Suppressor macrophage treated with lipopolysaccharide for 4 hours (primary cell): ENCODE measurements at regions not wholly inside any gene's neighbourhood (a gene's known extent, or its start where the extent isn't known, plus 50 kb on each side); places are given as distances from the start of the nearest gene placed in this dataset.
"Not testable (repeated sequence)": the region's sequence is repeated elsewhere in the genome, so short reads cannot be mapped to it uniquely, and the experiment has no call there.

ENCODE experiments used
- DNase-seq: peaks from one replicate; pipeline ENCODE4 v3.0.0-alpha.2; 2020

DNA sequence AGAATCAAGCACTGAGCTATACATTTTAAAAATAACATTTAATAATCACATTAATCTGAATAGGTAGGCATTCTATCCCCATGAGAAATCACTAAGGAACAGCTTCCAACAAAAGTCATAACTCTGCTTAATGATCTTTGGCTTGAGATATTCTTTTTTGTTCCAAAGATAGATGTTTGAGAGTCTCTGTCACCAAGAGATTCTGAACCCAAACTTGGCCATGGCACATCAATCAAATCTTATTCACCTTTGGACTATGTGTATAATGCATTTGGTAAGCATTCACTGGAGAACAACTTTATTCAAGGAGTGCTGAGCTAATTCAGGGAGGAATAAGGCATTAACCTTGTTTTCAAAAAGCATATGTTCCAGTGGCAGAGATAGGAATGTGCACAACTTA is 743.3 kb downstream of the SLC4A3 start:
- DNase-seq: no peak

DNA sequence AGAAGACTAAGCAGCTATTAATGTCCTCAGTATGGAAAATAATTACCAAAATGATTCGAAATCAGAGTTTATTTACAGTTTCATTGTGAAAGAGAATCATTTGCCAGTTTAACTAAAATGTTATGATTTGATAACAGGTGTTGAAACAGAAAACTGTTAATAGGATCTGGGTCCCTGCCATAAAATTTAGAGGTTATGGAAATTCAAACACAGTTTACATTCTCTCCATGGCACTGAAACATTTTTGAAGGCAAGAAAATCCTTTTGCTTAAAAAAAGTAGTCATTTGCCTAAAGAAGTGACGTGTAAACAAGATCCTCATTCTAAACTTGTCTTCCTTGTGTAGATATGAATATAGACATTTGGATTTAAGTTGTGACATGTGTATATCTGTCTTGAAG is 743.8 kb downstream of the SLC4A3 start:
- no peak for DNase-seq

DNA sequence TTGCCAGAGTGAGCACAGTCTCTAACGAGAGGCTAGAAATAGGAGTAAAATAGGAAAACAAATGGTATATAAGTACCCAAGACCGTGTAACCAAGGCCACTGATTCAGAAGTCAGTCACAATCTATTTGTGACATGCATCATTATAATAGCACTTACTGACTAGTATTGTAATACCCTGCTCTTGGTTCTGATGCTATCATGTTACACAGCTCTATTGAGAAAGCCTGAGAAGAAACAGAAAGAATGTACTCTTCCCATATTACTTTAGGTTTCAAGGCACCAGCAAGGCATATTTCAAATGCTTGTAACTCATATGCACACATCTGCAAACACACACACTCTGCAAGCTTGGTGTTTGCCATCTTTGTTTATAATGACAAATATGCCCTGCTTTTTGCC is 746.4 kb downstream of the SLC4A3 start:
- DNase-seq: no peak

DNA sequence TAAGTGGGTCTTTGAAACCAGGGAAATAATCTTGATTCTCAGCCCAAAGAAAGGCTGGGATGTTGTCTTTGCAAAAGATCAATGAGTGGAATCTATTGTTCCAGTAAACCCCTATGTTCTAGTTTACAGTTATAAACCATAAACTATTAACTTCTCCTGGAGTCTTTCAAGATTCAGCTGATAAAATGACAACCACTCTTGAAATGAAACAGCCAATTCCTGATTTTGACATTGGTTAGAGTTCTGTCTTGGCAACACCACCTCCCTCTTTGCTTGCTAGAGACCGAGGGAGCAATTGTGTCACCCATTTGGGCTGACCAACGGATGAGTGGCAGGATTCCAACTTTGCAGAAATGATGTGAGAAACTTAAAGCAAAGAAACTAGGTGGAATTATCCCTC is 746.9 kb downstream of the SLC4A3 start:
- DNase-seq: no peak

DNA sequence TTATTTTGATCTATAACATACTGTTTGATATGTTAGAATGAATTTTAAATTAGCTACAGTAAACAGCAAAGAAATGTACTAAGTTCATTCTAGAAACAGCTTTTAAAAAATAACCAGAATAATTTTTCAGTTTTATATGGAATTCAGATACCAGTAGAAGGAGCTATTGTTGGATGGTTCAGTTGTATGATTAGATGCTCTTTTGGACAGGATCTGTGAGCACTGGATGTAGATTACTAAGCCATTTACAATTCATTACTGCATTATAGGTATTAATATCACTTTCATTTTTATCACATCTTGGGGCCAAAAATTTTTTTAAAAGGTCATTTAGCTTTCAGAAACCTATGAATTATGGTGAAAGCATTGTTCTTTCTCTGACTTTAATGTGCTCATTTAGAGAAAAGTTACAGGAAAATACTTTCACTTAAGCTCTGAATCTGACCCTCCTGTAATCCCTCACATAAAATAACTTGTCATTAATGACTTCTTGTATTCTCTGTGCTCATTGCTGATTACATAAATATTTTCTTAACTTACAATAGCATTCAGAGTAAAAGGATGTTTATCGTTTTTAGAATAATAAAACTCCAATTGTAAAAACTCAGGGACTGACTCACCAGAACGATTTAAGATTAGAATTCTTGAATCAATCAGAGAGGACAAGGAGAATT is 750.2 kb downstream of the SLC4A3 start:
- DNase-seq: no peak

DNA sequence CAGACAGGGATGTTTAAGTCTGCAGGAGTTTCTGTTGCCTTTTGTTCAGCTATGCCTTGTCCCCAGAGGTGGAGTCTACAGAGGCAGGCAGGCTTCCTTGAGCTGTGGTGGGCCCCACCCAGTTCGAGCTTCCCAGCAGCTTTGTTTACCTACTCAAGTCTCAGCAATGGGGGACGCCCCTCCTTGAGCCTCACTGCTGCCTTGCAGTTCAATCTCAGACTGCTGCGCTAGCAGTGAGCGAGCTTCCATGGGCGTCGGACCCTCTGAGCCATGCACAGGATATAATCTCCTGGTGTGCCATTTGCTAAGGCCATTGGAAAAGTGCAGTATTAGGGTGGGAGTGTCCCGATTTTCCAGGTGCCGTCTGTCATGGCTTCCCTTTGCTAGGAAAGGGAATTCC is 760.3 kb downstream of the SLC4A3 start:
- DNase-seq: not testable (repeated sequence)

DNA sequence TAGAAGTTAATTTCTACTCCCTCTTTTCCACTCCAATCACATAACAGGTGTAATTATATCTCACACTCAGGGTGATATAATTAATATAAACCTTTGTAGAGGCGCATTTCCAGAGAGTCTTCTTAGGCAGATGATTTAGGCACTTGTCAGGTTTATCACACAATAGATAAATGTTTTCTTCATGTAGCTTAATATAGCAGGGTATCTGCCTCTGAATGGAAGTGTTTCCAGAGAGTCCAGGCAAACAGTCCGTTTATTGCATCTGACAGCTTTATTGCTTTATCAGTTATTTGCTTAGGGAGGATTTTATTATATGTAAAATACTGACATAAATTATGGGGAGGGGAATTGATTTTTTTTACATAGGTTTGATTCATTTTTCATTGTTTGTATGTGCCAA is 766.3 kb downstream of the SLC4A3 start:
- DNase-seq: no peak

DNA sequence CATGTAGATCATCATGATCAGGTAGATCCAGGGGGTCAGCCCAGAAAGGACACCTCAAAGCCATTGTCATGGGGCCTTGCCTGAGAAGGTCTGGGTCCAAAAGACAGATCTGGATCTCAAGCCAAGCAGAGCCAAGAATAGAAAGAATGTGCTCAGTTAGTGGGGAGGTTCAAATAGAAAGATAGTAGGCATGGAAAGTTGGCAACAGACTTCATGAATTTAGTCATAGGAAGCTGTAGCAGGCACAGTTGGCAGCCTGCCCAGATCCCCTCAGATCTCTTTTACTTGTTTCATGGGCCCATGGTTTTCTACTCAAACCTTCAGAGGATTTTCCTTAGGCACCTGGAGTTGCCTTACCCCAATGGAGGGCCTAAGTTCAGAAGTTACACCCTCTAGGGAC is 767.0 kb downstream of the SLC4A3 start:
- DNase-seq: no peak

DNA sequence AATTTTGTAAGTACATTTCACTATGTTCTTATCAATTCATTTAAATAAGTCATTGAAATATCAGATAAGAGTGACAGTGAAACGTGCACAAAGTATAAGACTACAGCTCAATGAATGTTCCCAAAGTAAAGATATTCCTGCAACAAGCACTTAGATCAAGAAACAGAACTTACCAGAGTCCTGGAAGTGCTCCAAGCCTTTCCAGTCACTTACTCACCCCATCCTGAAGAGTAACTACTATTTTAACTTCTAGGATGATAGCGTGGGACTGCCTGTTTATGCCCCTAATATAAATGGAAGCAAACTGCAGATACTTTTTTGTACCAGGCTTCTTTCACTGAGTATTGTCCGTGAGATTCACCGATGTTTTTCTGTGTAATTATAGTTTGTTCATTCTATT is 768.9 kb downstream of the SLC4A3 start:
- no peak for DNase-seq

DNA sequence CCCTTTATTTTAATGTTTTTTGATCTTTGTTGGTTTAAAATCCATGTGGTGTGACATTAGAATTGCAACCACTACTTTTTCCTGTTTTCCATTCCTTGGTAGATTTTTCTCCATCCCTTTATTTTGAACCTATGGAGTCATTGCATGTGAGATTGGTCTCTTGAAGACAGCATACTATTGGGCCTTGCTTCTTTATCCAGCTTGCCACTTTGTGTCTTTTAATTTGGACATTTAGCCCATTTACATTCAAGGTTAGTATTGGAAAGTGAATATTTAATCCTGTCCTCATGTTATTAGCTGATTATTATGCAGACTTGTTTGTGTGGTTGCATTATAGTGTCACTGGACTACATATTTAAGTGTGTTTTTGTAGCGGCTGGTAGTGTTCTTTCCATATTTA is 782.9 kb downstream of the SLC4A3 start:
- DNase-seq: no peak

DNA sequence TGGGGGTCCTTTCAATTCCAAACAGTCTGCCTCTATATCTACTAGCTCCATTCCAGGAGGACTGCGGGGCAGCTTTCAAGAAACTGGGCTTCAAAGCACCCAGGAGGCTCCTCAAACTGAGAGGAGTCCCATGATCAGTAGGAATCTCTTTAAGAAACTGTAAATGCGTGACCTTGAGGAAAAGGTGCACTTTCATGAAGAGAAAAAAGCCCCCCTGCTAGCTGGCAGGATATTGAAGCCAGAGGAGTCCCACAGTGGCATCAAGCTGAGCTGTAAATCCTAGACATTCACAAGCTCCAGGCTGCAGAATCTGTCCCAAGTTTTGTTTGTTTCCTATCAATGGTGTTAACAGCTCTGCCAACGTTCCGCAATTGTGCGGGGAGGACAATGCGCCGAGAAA is 790.1 kb downstream of the SLC4A3 start:
- DNase-seq: no peak

DNA sequence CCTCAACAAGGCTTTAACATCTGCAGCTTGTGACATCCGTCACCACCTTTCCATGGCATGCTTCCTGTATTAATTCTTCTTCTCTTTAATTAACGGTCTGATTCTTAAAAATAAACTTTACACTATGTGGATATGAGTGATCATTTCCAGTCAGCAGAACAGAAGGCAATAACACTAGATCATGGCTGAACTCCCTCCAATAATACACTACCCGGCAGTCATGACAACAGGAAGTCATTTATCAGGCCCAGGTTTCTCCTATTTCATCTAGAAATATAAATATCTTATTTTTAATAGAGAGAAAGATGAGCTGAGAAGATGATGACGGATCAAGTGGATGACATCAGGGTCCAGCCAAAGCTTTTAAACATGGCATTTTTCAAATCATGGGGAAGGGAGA is 792.2 kb downstream of the SLC4A3 start:
- DNase-seq: no peak

DNA sequence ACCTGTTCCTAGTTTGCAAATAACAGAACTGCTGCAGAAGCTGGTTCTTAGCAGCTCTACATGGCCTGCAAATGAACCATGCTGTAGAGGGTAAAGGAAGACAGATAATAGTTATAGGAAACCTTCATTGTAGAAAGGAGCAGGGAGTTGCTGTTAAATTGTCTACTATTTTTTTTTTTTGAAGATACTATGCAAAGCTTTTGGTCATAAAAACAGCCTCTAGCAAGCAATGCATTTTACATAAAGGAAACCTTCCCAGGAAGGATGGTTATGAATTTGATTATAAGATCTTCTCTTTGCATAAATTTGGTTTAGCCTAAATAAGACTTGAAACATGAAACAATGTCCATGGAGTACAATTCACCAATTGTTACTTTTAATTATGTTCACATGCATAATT is 793.4 kb downstream of the SLC4A3 start:
- no peak for DNase-seq

DNA sequence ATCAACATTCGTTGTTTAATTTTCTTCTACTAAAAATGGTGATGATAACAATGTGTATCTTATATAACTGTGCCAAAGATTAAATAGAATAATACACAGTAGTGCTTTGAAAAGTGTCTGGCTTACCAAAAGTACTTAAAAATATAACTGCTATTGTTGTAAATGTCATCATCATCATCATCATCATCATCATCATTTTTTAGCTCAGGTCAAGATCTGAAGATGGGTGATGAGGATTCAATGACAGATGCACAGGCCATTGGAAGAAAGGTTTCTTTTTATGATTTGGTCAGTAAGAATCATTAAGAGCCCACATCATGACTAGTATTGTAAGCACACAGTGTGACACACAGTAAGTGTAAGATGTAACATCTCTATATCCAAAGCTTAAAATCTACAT is 795.2 kb downstream of the SLC4A3 start:
- DNase-seq: no peak

DNA sequence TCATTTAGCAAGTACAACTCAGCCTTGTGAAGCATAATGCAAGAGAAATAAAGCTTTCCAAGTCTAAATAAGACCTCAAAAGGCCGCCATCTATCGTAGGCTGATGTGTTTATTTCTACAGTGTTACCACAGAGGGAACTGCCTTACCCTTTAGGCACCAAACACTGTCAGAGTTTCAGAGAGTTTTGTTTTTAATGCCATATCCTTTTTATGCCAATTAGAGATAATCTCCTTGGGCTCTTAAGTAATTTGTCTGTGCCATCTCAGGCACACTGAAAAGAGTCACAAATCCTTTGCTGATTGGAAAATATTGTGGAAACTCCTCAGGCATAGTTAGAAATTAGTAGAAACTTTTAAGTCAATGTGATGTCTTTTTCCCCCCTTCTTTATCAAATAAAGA is 797.1 kb downstream of the SLC4A3 start:
- DNase-seq: no peak

DNA sequence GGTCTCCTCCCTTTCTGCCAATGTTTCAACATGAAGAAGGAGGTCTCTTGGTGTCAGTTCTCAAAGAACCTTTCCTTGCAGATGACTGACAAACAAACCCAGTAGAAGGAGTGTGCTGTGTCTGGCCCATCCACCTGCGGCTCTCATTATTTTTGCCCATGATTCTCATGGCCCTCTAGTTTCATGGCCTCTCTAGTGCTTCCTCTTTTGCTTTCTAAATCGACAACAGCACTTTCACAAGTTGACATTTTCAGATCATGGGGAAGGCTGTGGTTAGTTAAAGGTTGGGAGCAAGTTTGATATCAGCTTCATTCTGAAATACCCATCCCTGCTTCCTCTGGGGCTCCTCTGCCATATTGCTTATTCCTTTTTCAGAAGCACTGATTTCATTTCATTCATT is 805.2 kb downstream of the SLC4A3 start:
- DNase-seq: no peak

DNA sequence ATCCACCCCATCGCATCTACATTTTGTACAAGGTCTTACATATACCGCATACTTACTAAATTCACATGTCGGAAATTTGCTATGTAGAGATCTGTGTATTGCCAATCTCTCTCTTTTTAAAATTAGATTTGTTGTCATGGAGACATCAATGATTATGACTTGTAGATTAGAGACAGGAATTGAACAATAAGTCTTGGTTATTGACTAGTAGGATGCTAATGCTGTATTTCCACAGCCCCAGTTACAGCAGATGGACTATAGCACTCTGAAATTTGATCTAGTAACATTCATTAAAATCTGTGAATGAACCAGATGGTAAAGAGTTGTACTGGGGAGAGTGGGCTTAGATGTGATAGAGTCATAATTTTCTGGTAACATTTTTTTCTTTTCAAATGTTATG is 805.7 kb downstream of the SLC4A3 start:
- no peak for DNase-seq

DNA sequence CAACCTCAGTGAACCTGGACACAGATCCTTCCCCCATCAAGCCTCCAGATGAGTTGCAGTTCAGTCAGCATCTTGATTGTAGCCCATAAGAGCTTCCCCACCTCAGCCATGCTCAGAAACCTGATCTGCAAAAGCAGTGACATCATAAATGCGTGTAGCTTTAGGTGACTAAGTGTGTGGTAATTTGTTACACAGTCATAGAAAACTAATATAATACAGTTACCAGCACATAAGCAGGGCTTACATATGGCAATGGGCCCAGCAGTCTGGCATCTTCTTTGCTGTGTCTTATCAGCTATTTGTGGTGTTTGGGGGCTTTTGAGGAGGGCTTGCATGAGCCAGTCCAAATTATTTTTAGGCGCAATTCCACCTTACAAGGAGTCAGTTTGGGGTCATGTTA is 807.0 kb downstream of the SLC4A3 start:
- DNase-seq: no peak

DNA sequence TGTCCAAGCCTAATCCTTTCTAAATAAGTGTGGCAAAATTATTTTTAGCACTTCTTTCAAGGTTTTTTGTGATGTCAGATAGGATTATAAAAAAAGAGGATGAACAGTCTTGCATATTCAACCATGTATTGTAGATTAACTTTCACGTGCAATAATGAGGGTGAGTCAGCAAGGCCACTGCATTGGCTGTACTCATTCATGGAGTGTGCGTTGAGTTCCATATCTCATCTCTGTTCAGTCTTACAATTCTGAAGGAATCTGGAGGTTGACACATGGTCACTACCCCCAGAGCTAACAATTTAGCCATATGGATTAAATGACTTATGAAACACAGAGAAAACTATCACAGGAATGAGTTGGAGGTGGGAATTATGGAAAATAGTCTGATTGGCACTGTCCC is 810.5 kb downstream of the SLC4A3 start:
- DNase-seq: no peak

DNA sequence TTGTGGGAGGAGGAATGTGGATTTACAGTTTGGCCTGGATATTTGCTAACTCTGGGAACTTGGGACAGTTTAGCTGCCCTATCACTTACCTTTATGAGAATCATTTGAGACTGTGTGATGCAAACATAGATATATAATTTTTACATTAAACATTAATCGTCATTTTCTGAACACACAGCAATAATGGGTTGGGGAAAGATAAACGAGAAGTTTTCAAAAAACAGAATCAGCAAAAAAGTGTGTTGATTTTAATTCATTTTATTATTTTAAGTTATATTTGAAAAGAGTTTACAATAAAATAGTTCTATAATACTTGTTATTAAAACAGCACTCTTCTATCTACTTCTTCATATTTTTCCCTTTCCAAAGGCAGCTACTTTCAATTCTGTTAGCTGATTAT is 813.3 kb downstream of the SLC4A3 start:
- no peak for DNase-seq

DNA sequence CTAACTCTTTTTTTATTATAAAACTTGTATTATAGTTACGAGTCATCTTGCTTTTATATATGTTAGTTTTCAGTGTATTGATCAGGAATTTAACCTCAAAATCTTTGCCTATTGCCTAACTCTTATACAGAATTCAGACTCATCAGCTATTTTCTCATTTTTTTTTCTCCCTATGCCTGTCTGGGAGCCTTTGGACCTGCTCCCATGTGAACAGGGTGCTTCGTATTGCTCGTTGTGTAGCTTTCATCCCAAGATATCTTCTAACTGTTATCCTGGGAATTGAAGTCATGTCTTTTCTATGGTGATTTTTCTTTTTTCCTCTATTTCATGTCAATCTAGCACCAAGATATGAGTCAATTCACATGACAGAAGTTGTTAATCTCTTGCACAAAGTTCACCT is 814.0 kb downstream of the SLC4A3 start:
- DNase-seq: no peak

DNA sequence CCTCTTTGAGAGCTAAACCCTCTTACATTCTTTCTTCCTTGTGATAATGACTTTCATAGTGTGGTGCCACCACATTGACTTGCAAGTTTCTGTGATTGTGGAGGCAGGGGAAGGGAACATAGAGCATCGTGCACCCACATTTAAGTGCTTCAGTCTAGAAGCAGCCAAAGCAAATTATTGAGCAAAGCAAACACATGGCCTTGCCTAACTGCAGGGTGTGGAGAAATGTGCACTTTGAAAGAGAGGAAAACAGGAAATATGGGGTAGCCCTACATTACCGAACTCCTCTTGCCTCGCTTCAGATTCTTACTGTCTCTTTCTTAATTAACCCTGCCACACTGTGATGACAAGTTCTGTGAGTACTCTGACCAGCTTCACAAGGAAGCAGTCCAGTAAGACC is 814.6 kb downstream of the SLC4A3 start:
- no peak for DNase-seq

DNA sequence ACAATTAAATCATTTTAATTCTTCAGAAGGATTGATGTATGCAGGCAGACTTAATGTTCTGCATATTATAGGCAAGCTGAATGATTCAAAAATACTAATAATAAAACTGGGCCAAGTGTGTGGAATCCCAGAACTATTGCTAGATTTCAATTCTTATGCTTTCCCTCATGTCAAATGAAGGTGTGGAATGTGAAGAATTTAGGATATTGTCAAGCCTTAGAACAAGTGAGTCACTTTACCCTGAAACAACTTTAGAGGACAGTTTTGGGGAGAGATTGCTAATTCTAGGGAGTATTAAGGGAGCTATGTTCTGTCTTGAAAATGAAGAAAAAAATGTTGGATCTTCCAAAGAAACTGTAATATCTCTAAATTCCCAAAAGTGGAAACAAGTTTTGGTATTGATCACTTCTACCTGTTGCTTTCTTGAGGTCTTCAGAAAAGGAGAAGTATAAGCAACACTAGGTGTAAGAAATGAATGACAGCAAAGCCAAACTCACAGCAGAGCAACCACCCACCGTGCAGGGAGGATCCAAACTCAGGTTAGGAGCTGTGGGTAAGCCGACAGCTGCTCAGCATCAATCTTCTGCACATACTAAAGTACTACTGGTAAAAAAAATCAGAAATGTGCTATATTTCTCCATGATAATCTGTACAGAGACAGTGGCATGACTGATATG is 818.1 kb downstream of the SLC4A3 start:
- no peak for DNase-seq

DNA sequence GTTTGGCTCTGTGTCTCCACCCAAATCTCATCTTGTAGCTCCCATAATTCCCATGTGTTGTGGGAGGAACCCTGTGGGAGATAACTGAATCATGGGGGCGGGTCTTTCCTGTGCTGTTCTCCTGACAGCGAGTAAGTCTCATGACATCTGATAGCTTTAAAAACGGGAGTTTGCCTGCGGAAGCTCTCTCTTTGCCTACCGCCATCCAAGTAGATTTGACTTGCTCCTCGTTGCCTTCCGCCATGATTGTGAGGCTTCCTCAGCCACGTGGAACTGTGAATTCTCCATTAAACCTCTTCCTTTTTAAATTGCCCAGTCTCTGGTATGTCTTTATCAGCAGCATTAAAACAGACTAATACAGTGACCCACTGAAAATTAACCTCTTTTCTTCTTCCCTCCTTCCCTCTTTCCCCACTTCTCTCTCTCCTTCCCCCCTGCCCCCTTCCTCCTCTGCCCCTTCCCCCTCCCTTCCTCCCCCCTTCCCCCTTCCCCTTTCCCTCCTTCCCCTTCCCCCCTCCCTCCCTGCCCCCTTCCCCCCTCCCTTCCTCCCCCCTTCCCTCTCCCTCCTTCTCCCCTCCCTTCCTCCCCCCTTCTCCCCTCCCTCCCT is 818.8 kb downstream of the SLC4A3 start:
- DNase-seq: no peak

DNA sequence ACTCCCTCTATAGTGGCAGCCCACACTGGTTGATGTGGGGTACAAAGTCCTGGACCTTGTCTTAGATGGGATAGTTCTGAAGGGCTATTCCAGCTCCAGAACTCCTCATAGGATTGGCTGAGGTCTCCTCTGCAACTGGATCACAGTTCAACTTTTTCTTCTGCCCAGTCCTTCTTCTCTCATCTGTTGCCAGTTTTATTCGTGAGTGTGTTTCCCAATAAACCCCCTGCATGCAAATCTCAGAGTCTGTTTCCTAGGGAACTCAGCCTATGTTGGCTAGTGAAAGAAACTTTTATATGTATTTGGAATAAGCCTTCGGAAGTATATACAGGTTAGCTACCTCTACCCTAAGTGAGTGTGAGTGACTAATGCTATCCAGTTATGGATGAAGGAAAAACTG is 823.4 kb downstream of the SLC4A3 start:
- no peak for DNase-seq
